Tibial artery (tissue), 4 donors: ENCODE measurements at regions not wholly inside any gene's neighbourhood (a gene's known extent, or its start where the extent isn't known, plus 50 kb on each side); places are given as distances from the start of the nearest gene placed in this dataset.

Experiments
- DNase-seq, 2 donors: peaks; one replicate each; pipeline ENCODE4 v3.0.0-alpha.2; 2019
- H3K27ac ChIP-seq, 2 donors: fragments of 200-600 bp; sonication (generic) in 1 of 2; 1 replicate in 1 of 2; 2 replicates in 1 of 2; pipeline ENCODE4 v1.5.1; 2018 to 2019; ENCODE audit warnings: mild to moderate bottlenecking in 1 of 2
- H3K27me3 ChIP-seq, 2 donors: fragments of 200-600 bp; sonication (generic) in 1 of 2; one replicate each; pipeline versions ENCODE4 v1.5.1 to v1.6.0; 2016 to 2019
- H3K36me3 ChIP-seq, 3 donors: fragments of 200-600 bp; sonication (generic) in 2 of 3; one replicate each; pipeline ENCODE4 v1.5.1; 2016 to 2019; ENCODE audit warnings: mild to moderate bottlenecking in 2 of 3
- H3K4me1 ChIP-seq, 4 donors: fragments of 200-600 bp; sonication (generic) in 2 of 4; 1 replicate in 3 of 4; 2 replicates in 1 of 4; pipeline ENCODE4 v1.5.1; 2016 to 2019
- H3K4me3 ChIP-seq, 2 donors: fragments of 200-600 bp; sonication (generic) in 1 of 2; 1 replicate in 1 of 2; 2 replicates in 1 of 2; pipeline ENCODE4 v1.5.1; 2018 to 2019; ENCODE audit warnings: mild to moderate bottlenecking in 2 of 2
- H3K9me3 ChIP-seq, 3 donors: fragments of 200-600 bp; sonication (generic) in 1 of 3; one replicate each; pipeline ENCODE4 v1.5.1; 2016 to 2019
- CTCF ChIP-seq, 2 experiments: fragments of 200-600 bp in 1 of 2; fragments of 450-650 bp in 1 of 2; IDR thresholded peaks; one replicate each; pipeline ENCODE4 v1.5.1; 2017 to 2019; ENCODE audit warnings: antibody characterized with exemption in 2 of 2, mild to moderate bottlenecking in 1 of 2, moderate library complexity in 1 of 2
- intact Hi-C: fragments of 100-400 bp; cut with DNase I; formaldehyde crosslinking; loops from one replicate; pipeline ENCODE4 v1.15.0; 2023; ENCODE audit warnings: low total_unique reads

- Histone ChIP-seq H3K36me3 (no peaks in the 10 kb centered on the region), H3K27ac (no peak overlapping the region), H3K4me1 (no peaks in the 10 kb centered on the region), H3K9me3 (peaks cover 0 to 15% (median 0%) of the 10 kb centered on the region in 3 donors), H3K4me3 (no peak overlapping the region), H3K27me3 (no peaks in the 10 kb centered on the region)
- no peak for DNase-seq
- no peak for TF ChIP-seq CTCF (IDR thresholded peaks at IDR 0.05)
- intact Hi-C loops = no loop called here
Measured at GRCh38 chr22:48332438-48333322, 1495.0 kb downstream of the BRD1 start.

- H3K4me3 ChIP-seq = no peak overlapping the region
Measured at GRCh38 chr22:48331691-48332220, 1495.9 kb downstream of the BRD1 start.

GRCh38 chr22:48331266-48331665 lies 1496.4 kb downstream of the BRD1 start:
- Histone ChIP-seq H3K27ac (no peak overlapping the region), H3K36me3 (no peaks in the 10 kb centered on the region), H3K4me1 (no peaks in the 10 kb centered on the region), H3K27me3 (no peaks in the 10 kb centered on the region), H3K4me3 (no peak overlapping the region), H3K9me3 (peaks cover 0 to 15% (median 0%) of the 10 kb centered on the region in 3 donors)
- no peak for TF ChIP-seq CTCF (IDR thresholded peaks at IDR 0.05)
- intact Hi-C loops = no loop called here
- no peak for DNase-seq

More at GRCh38 chr22:48331691-48332220, 1495.9 kb downstream of the BRD1 start:
- intact Hi-C loops = no loop called here
- DNase-seq = no peak
- H3K9me3 ChIP-seq = peaks cover 0 to 15% (median 0%) of the 10 kb centered on the region in 3 donors
- no peaks in the 10 kb centered on the region for H3K36me3 ChIP-seq
- TF ChIP-seq CTCF (IDR thresholded peaks at IDR 0.05) = no peak
- H3K27ac ChIP-seq = no peak overlapping the region
- H3K27me3 ChIP-seq = no peaks in the 10 kb centered on the region
- no peaks in the 10 kb centered on the region for H3K4me1 ChIP-seq

- intact Hi-C loops = no loop called here
- Histone ChIP-seq H3K27ac (no peak overlapping the region), H3K4me3 (no peak overlapping the region), H3K27me3 (no peaks in the 10 kb centered on the region), H3K36me3 (no peaks in the 10 kb centered on the region), H3K4me1 (no peaks in the 10 kb centered on the region), H3K9me3 (peaks cover 0 to 20% (median 9%) of the 10 kb centered on the region in 3 donors)
- TF ChIP-seq CTCF (IDR thresholded peaks at IDR 0.05) = no peak
- DNase-seq = peak in 1 of 2 donors; percentile 48
Measured at GRCh38 chr22:48327721-48328120, 1500.0 kb downstream of the BRD1 start.

- Histone ChIP-seq H3K9me3 (peaks cover 0 to 9% (median 7%) of the 10 kb centered on the region in 3 donors), H3K27ac (no peak overlapping the region), H3K27me3 (peaks cover 0 to 13% of the 10 kb centered on the region in 2 donors), H3K4me3 (no peak overlapping the region), H3K4me1 (no peaks in the 10 kb centered on the region), H3K36me3 (no peaks in the 10 kb centered on the region)
- no peak for TF ChIP-seq CTCF (IDR thresholded peaks at IDR 0.05)
- intact Hi-C loops = no loop called here
- no peak for DNase-seq
Measured at GRCh38 chr22:48323746-48324145, 1503.9 kb downstream of the BRD1 start.
